ENCODE measurements at regions not wholly inside any gene's neighbourhood (a gene's known extent, or its start where the extent isn't known, plus 50 kb on each side); places are given as distances from the start of the nearest gene placed in this dataset.

GRCh38 chr11:19352771-19353160, 112.0 kb upstream of the E2F8 start:
- TF ChIP-seq CTCF (IDR thresholded peaks at IDR 0.05; ENCODE audit: insufficient read depth, low read length): no peak
- no peak for TF ChIP-seq POLR2AphosphoS5 (IDR thresholded peaks at IDR 0.05; ENCODE audit: low read depth)
- TF ChIP-seq REST (IDR thresholded peaks at IDR 0.05; ENCODE audit: insufficient replicate concordance, low read depth): no peak
- TF ChIP-seq GABPA (IDR thresholded peaks at IDR 0.05; ENCODE audit: low read depth): no peak
- TF ChIP-seq SPI1 (IDR thresholded peaks at IDR 0.05; ENCODE audit: borderline replicate concordance, low read depth): no peak

All from HL-60 (cell line).